GM12801 (cell line): ENCODE measurements at regions not wholly inside any gene's neighbourhood (a gene's known extent, or its start where the extent isn't known, plus 50 kb on each side); places are given as distances from the start of the nearest gene placed in this dataset.

Source experiments
- TF ChIP-seq, protein P1 (sequence below): IDR thresholded peaks from one replicate; pipeline ENCODE4 v1.5.1; 2011; ENCODE audit warnings: control low read depth; ENCODE audit not compliant: insufficient read length; ENCODE audit errors: extremely low read depth

DNA sequence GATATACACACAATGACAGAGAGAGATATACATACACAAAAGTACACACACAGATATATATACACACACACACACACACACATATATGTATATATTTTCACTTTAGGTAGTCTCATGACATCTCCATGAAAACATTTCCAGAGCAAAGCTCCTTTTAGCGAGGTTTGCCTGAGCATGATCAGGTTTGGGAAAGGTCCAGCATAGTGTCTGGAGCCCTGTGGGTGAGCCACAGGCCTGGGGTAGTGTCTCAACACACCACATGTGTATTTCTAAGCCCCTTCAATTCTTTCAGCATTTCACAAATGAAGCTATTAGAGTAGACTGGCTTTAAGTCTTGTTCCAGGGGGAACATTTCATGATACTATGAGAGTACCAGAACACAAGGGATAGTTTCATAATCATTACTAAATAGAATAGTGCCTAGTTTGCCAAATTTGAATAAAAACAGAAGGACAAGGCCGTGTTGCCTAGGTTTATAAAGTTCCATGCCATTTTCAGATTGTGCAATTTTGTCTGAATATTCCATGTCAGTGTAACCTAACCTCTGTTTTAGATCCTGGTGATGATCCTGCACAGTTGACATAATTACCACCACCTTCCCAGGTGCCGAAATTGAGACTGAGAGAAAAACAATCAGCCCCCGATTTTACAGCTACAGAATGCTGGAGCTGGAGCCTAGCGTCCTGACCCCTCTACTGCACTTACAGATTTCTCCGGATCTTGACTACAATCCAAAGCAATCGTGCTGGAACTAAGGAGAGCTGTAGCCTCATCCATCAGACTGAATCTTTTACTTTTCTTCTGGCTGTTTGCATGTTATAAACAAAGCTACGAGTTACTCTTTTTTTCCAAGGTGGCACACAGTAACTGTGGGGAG, 332.7 kb downstream of the CYRIA start:
- TF ChIP-seq, protein P1, sequence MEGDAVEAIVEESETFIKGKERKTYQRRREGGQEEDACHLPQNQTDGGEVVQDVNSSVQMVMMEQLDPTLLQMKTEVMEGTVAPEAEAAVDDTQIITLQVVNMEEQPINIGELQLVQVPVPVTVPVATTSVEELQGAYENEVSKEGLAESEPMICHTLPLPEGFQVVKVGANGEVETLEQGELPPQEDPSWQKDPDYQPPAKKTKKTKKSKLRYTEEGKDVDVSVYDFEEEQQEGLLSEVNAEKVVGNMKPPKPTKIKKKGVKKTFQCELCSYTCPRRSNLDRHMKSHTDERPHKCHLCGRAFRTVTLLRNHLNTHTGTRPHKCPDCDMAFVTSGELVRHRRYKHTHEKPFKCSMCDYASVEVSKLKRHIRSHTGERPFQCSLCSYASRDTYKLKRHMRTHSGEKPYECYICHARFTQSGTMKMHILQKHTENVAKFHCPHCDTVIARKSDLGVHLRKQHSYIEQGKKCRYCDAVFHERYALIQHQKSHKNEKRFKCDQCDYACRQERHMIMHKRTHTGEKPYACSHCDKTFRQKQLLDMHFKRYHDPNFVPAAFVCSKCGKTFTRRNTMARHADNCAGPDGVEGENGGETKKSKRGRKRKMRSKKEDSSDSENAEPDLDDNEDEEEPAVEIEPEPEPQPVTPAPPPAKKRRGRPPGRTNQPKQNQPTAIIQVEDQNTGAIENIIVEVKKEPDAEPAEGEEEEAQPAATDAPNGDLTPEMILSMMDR: no peak

DNA sequence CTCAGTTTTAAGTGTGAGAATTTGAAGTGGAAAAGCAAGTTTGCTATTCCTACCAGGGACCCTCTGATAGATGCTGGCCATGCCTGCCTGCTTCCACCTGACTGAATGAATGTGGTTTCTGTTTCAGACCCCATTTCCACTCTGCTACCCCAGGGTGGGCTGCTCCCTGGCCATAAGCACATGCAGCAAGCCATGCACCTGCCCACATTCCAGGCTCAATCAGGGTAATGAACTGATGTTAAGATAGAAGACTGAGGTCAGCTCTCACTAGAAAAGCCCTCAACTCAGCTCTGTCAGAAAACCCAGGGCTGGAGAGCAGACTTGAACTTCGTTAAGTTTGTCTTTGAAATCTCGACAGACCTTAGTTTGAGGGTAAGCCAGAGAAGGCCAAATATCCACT, 333.9 kb downstream of the CYRIA start:
- TF ChIP-seq, protein P1: no peak

DNA sequence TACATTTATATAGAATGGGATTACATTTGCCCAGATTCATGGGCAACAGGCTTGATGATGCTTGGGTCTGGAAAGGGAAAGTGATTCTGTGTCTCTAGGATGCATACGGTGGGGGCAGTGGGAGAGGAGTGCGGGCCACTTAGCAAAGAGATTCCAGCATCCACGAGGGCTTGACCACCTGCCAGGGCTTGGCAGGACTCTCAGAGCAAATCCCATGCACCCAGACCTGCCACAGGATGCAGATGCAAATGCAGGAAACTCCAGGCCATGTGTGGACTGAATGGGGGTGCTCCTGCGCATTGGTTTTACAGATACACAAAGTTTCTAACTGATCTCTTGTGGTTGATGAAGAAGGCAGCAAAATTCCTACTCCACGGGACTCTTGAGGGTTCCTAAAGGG, 334.7 kb downstream of the CYRIA start:
- TF ChIP-seq, protein P1: no peak

DNA sequence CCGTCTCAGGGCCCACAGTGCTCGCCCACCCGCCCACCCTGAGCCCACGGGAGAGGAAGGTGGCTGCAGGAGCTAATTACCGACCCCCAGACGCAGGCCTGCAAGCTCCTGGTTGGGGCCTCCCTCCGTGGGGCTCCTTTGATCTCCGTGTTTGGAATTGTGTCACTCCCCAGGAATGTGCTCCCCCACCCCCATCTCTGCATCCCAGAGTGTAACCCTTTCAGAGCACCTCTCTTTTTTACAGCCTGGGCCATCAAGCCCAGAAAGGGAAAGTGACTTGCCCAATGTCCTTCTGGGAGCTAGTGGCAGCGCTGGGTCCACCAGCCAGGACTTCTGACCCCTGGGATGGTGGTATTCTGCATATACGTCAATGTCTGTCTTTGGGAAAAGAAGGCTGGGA, 335.1 kb downstream of the CYRIA start:
- TF ChIP-seq, protein P1: no peak

DNA sequence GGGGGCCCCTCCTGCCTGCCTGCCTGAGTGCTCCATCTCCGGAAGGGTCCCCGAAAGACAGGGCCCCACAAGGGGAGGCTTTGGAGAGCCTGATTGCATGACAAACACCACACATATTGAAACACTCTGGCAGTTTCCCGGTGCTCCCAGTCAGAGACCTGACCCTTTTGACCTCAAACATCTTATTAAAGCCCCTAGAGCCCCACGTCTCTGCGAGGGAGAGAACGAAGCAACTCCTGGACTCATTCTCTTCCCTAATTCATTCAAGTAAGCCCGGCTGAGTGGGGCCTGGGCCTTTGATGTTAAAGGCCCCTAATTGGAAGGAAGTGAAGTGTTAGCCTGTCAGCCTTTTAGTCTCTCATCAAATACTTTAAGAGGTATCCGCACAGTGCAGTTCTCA, 335.6 kb downstream of the CYRIA start:
- TF ChIP-seq, protein P1: no peak

DNA sequence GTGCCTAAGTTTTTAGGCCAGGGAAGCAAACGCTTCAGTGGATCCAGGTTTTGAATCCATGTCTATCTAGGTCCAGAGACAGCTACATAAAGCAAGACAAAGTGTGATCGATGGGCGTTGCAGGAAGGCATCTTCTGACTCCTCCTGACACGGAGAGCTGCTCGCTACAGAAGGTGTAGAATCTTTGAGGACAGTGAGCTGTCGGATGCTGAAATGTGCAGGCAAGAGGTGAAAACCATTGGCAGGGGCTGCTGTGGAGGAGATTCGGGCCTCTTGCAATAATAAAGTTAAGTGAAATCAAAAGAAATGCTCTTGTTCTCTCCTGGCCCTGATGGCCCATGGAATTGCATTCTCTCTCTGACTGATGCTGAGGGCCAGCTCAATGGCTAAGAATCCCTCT, 336.2 kb downstream of the CYRIA start:
- TF ChIP-seq, protein P1: no peak

DNA sequence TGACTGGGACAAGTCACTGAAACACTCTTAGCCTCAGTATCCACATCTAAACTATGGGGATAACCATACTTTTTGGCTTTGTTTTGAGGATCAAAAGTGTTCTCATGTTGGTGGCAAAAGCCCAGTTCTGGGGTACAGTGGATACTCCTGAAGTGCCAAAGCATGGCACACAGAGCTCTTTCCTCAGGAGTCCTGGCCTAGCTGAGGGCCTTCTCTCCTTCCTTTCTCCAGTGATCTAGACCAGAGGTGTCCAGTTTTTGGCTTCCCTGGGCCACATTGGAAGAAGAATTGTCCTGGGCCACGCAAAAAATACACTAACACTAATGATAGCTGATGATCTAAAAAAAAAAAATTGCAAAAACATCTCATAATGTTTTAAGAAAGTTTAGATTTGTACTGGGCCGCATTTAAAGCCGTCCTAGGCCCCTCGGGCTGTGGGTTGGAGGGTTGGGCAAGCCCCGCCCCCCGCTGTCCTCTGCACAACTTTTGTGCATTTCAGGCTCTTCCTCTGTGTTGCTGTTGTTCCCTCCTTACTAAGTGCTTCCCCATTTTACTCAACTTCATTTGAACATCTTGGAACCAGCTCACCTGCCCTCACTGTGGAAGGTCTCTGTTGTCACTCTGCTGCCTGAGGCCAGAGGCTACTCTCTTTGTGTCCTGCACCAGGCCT, 337.0 kb downstream of the CYRIA start:
- TF ChIP-seq, protein P1: no peak
